GM12878 (cell line): ENCODE measurements at regions not wholly inside any gene's neighbourhood (a gene's known extent, or its start where the extent isn't known, plus 50 kb on each side); places are given as distances from the start of the nearest gene placed in this dataset.

Source experiments
- ATAC-seq: fragments of 200-7000 bp; cut with Tn5 transposase; 3 replicates; pipeline ENCODE4 v1.9.1; 2020; ENCODE audit warnings: mild to moderate bottlenecking, moderate library complexity
- BruUV-seq: library from RNA; stranded (reverse); fragments of 400-500 nt; replicated peaks from 2 replicates; lab custom pipeline; 2021; lab: Mats Ljungman, UMichigan
- CTCF ChIA-PET: fragments of 300-600 bp; sonication (Branson Sonifier 250); formaldehyde crosslinking; extraction: SDS; loops from one replicate; lab custom pipeline; 2021; ENCODE audit warnings: inconsistent platforms; lab: Yijun Ruan, JAX
- POLR2A ChIA-PET: fragments of 350-600 bp; formaldehyde crosslinking; extraction: SDS; loops from one replicate; lab custom pipeline; 2021; ENCODE audit warnings: inconsistent platforms; lab: Charles Lee
- RAD21 ChIA-PET: fragments of 300-600 bp; sonication (Branson Sonifier 250); formaldehyde crosslinking; loops from one replicate; lab custom pipeline; 2023; ENCODE audit warnings: antibody characterized with exemption; ENCODE audit not compliant: unreplicated experiment; lab: Charles Lee
- SMC1A ChIA-PET: fragments of 300-600 bp; sonication (Branson Sonifier 250); formaldehyde crosslinking; loops from one replicate; lab custom pipeline; 2023; ENCODE audit not compliant: unreplicated experiment, uncharacterized antibody; lab: Charles Lee
- DNase-seq: peaks from one replicate; pipeline ENCODE4 v3.0.0-alpha.2; 2011; ENCODE audit warnings: low read depth, low spot score
- FAIRE-seq: peaks from 3 replicates; lab custom pipeline; 2011; peaks lifted over from hg19 to GRCh38; lab: Jason Lieb, UNC
- H2AFZ ChIP-seq: 2 replicates; pipeline ENCODE4 v1.6.0; 2011; ENCODE audit warnings: low read depth, low read length, control low read depth; ENCODE audit not compliant: control insufficient read depth
- H3K27ac ChIP-seq: 2 replicates; pipeline ENCODE4 v1.5.1; 2011; ENCODE audit warnings: control low read depth; ENCODE audit not compliant: control insufficient read depth, insufficient read depth
- H3K27me3 ChIP-seq, 2 experiments: replicated peaks in 1 of 2; 2 replicates each; pipeline versions ENCODE4 v1.6.0 to v1.6.1; 2011; ENCODE audit warnings: low read length in 1 of 2; ENCODE audit not compliant: control insufficient read depth in 2 of 2, insufficient read depth in 2 of 2
- H3K36me3 ChIP-seq, 2 experiments: 2 replicates each; pipeline ENCODE4 v1.5.1; 2011; ENCODE audit warnings: low read length in 1 of 2; ENCODE audit not compliant: control insufficient read depth in 2 of 2, insufficient read depth in 2 of 2
- H3K4me1 ChIP-seq: 2 replicates; pipeline ENCODE4 v1.6.1; 2011; ENCODE audit warnings: mild to moderate bottlenecking, low read length, moderate library complexity, mixed read lengths; ENCODE audit not compliant: control insufficient read depth, insufficient read depth
- H3K4me2 ChIP-seq: 2 replicates; pipeline ENCODE4 v1.6.0; 2011; ENCODE audit warnings: control low read depth; ENCODE audit not compliant: control insufficient read depth, insufficient read depth
- H3K4me3 ChIP-seq: fragments of 200-600 bp; sonication (generic); 2 replicates; pipeline ENCODE4 v1.5.1; 2016
- H3K79me2 ChIP-seq: 2 replicates; pipeline ENCODE4 v1.6.0; 2011; ENCODE audit warnings: low read length; ENCODE audit not compliant: control insufficient read depth, insufficient read depth
- H3K9ac ChIP-seq: 2 replicates; pipeline ENCODE4 v1.8.0; 2011; ENCODE audit warnings: low read length, control low read depth, mixed read lengths; ENCODE audit not compliant: control insufficient read depth, insufficient read depth
- H3K9me3 ChIP-seq: replicated peaks from 3 replicates; pipeline ENCODE4 v1.5.1; 2011; ENCODE audit warnings: mild to moderate bottlenecking, low read length; ENCODE audit not compliant: control insufficient read depth, insufficient read depth
- H4K20me1 ChIP-seq: 2 replicates; pipeline ENCODE4 v1.6.0; 2011; ENCODE audit not compliant: control insufficient read depth, insufficient read depth
- IKZF2 ChIP-seq, 2 experiments: fragments of 450-650 bp; IDR thresholded peaks; 2 replicates each; pipeline ENCODE4 v1.6.1; 2017; ENCODE audit warnings: mild to moderate bottlenecking in 2 of 2, moderate library complexity in 2 of 2
- JUNB ChIP-seq: IDR thresholded peaks from 2 replicates; pipeline ENCODE4 v1.6.1; 2016; ENCODE audit warnings: antibody characterized with exemption, mild to moderate bottlenecking
- JUND ChIP-seq: IDR thresholded peaks from 2 replicates; pipeline ENCODE4 v1.6.1; 2012; ENCODE audit warnings: low read depth, mild to moderate bottlenecking, low read length, improper control_type of control experiment, moderate library complexity
- KDM1A ChIP-seq: fragments of 200-600 bp; sonication (generic); IDR thresholded peaks from 2 replicates; pipeline ENCODE4 v1.6.1; 2016; ENCODE audit warnings: borderline replicate concordance
- NFYB ChIP-seq: IDR thresholded peaks from 2 replicates; pipeline ENCODE4 v1.6.1; 2011; ENCODE audit warnings: low read depth, mild to moderate bottlenecking, low read length, improper control_type of control experiment, moderate library complexity; ENCODE audit not compliant: insufficient read depth
- NKRF ChIP-seq: fragments of 450-650 bp; conservative IDR thresholded peaks from 2 replicates; pipeline ENCODE4 v1.6.1; 2017; ENCODE audit warnings: mild to moderate bottlenecking, moderate library complexity
- PAX8 ChIP-seq: fragments of 450-650 bp; IDR thresholded peaks from 2 replicates; pipeline ENCODE4 v1.6.1; 2017; ENCODE audit warnings: mild to moderate bottlenecking, moderate library complexity
- POU2F2 ChIP-seq: IDR thresholded peaks from 3 replicates; pipeline ENCODE4 v1.6.1; 2011; ENCODE audit warnings: low read depth, mild to moderate bottlenecking, low read length, borderline replicate concordance
- RB1 ChIP-seq: fragments of 450-650 bp; formaldehyde crosslinking; IDR thresholded peaks from 2 replicates; pipeline ENCODE4 v1.6.1; 2017; ENCODE audit warnings: mild to moderate bottlenecking, borderline replicate concordance
- SMC3 ChIP-seq: IDR thresholded peaks from 2 replicates; pipeline ENCODE4 v1.6.1; 2011; ENCODE audit warnings: low read length, improper control_type of control experiment, borderline replicate concordance
- ZNF622 ChIP-seq: fragments of 450-650 bp; IDR thresholded peaks from 2 replicates; pipeline ENCODE4 v1.6.1; 2017; ENCODE audit warnings: mild to moderate bottlenecking, inconsistent platforms
- in situ Hi-C: fragments of 300-500 bp; cut with MboI; formaldehyde crosslinking; loops from 9 replicates; pipeline ENCODE4 v1.14.3; 2018; ENCODE audit warnings: mixed read lengths
- intact Hi-C: fragments of 100-400 bp; cut with micrococcal nuclease; formaldehyde crosslinking; loops from one replicate; pipeline ENCODE4 v1.14.2; 2022; ENCODE audit not compliant: unreplicated experiment
- TF ChIP-seq, protein P1 (sequence below): IDR thresholded peaks from 2 replicates; pipeline ENCODE4 v1.6.1; 2012; ENCODE audit warnings: low read length, inconsistent platforms

DNA sequence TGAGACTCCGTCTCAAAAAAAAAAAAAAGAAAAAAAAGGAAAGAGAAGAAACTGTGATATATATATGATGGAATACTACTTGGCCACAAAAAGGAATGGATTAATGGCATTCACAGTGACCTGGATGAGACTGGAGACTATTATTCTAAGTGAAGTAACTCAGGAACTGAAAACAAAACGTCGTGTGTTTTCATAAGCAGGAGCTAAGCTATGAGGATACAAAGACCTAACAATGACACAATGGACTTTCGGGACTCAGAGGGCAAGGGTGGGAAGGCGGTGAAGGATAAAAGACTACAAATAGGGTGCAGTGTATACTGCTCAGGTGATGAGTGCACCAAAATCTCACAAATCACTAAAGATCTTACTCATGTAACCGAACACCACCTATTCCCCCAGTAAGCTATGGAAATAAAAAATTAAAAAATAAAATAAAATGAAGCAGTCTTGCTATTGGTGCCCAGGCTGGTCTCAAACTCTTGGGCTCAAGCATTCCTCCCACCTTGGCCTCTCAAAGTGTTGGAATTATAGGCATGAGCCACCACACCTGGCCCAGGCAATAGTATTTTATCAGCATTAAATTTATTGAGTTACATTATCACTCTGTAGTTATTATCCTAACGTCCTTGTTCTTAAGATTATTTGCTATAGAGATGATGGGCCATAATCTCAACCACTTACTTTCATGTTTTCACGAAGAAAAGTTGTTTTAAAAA is 71.5 kb upstream of the GPBP1 start (continued):
- no peak for TF ChIP-seq ZNF622

- intact Hi-C loops (no loop called here), in situ Hi-C loops (no loop called here)
- Histone ChIP-seq H3K27ac (no peak overlapping the region), H3K9me3 (no peaks in the 10 kb centered on the region; the same call in 2 of the 3 replicates), H3K4me3 (no peak overlapping the region), H3K4me2 (no peak overlapping the region), H3K4me1 (no peaks in the 10 kb centered on the region), H3K27me3 (no peaks in the 10 kb centered on the region), H2AFZ (no peak overlapping the region), H4K20me1 (no peaks in the 10 kb centered on the region), H3K36me3 (no peaks in the 10 kb centered on the region)
- CTCF ChIA-PET: no interaction called here
- FAIRE-seq: no peak
- SMC1A ChIA-PET: no interaction called here
- no peak for DNase-seq
- ATAC-seq: no peak
- POLR2A ChIA-PET: no interaction called here
- TF ChIP-seq POU2F2 (no peak), IKZF2 (IDR thresholded peaks at IDR 0.05) (no peak), NFYB (no peak), SMC3 (no peak), NKRF (no peak), JUND (no peak), KDM1A (no peak), RB1 (no peak), JUNB (no peak), PAX8 (no peak)
- TF ChIP-seq, protein P1, sequence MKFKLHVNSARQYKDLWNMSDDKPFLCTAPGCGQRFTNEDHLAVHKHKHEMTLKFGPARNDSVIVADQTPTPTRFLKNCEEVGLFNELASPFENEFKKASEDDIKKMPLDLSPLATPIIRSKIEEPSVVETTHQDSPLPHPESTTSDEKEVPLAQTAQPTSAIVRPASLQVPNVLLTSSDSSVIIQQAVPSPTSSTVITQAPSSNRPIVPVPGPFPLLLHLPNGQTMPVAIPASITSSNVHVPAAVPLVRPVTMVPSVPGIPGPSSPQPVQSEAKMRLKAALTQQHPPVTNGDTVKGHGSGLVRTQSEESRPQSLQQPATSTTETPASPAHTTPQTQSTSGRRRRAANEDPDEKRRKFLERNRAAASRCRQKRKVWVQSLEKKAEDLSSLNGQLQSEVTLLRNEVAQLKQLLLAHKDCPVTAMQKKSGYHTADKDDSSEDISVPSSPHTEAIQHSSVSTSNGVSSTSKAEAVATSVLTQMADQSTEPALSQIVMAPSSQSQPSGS: no peak
- TF ChIP-seq, all 136 proteins: peak for 0
- BruUV-seq: no TSS peak
- RAD21 ChIA-PET: interaction anchor here (1.0 kb wide), 1 partner anchor 35 kb away, joined by 3 read pairs; no protein-coding TSS in a partner anchor
- Histone ChIP-seq H3K79me2 (no peaks in the 10 kb centered on the region), H3K9ac (no peak overlapping the region)
These were observed 71.0 kb upstream of the GPBP1 start for GRCh38 chr5:57102905-57103255.
